K562 (cell line): ENCODE measurements at regions not wholly inside any gene's neighbourhood (a gene's known extent, or its start where the extent isn't known, plus 50 kb on each side); places are given as distances from the start of the nearest gene placed in this dataset.

Source experiments
- ATAC-seq: fragments of 200-7000 bp; cut with Tn5 transposase; 3 replicates; pipeline ENCODE4 v1.9.1; 2020; ENCODE audit warnings: moderate library complexity
- BruUV-seq: library from RNA; stranded (reverse); fragments of 400-500 nt; replicated peaks from 2 replicates; lab custom pipeline; 2021; lab: Mats Ljungman, UMichigan
- CTCF ChIA-PET: fragments of 300-600 bp; formaldehyde crosslinking; extraction: SDS; loops from one replicate; lab custom pipeline; 2021; ENCODE audit warnings: low intra/inter-chr PET ratio; lab: Yijun Ruan, JAX
- POLR2A ChIA-PET: fragments of 300-600, 350-650 bp; sonication (Branson Sonifier 250); formaldehyde crosslinking; extraction: SDS; loops from one replicate; lab custom pipeline; 2021; ENCODE audit warnings: antibody characterized with exemption, inconsistent platforms; lab: Yijun Ruan, JAX
- DNase-seq, 4 experiments: peaks; one replicate each; pipeline versions ENCODE4 v3.0.0 to v3.0.0-alpha.2; 2011 to 2018; ENCODE audit warnings: low spot score in 3 of 4, mixed read lengths in 3 of 4; ENCODE audit errors: extremely low read depth in 1 of 4
- FAIRE-seq: peaks from 2 replicates; lab custom pipeline; 2011; peaks lifted over from hg19 to GRCh38; lab: Jason Lieb, UNC
- H2AFZ ChIP-seq: 2 replicates; pipeline ENCODE4 v1.6.0; 2011; ENCODE audit warnings: low read depth, low read length, control low read depth, inconsistent platforms
- H3K27ac ChIP-seq: fragments of 200-600 bp; 3 replicates; pipeline ENCODE4 v1.8.0; 2011; ENCODE audit warnings: low read depth, mild to moderate bottlenecking, control low read depth, inconsistent platforms, low read length, moderate library complexity, mixed read lengths; ENCODE audit errors: extremely low read depth
- H3K27me3 ChIP-seq, 2 experiments: fragments of 300-600 bp in 1 of 2; 2 replicates in 1 of 2; 3 replicates in 1 of 2; pipeline versions ENCODE4 v1.6.0 to v1.8.0; 2011; ENCODE audit warnings: inconsistent platforms in 2 of 2, low read length in 2 of 2, mild to moderate bottlenecking in 1 of 2, mixed read lengths in 1 of 2, moderate library complexity in 1 of 2; ENCODE audit not compliant: control insufficient read depth in 2 of 2, insufficient read depth in 2 of 2
- H3K36me3 ChIP-seq: fragments of 300-600 bp; 3 replicates; pipeline ENCODE4 v1.8.0; 2011; ENCODE audit warnings: mild to moderate bottlenecking, low read length, inconsistent platforms; ENCODE audit not compliant: control insufficient read depth, insufficient read depth
- H3K4me1 ChIP-seq, 2 experiments: fragments of 200-600 bp in 1 of 2; replicated peaks in 1 of 2; 2 replicates in 1 of 2; 3 replicates in 1 of 2; pipeline versions ENCODE4 v1.5.1 to v1.8.0; 2011; ENCODE audit warnings: inconsistent platforms in 2 of 2, low read length in 2 of 2, mild to moderate bottlenecking in 1 of 2, mixed read lengths in 1 of 2, moderate library complexity in 1 of 2; ENCODE audit not compliant: control insufficient read depth in 2 of 2, insufficient read depth in 2 of 2
- H3K4me2 ChIP-seq: 2 replicates; pipeline ENCODE4 v1.6.1; 2011; ENCODE audit warnings: low read length, control low read depth, inconsistent platforms, mixed read lengths; ENCODE audit not compliant: insufficient read depth
- H3K4me3 ChIP-seq: fragments of 200-600 bp; sonication (generic), shearing (Covaris generic); 2 replicates; pipeline ENCODE4 v1.5.1; 2016; ENCODE audit warnings: control low read depth, inconsistent platforms
- H3K79me2 ChIP-seq: fragments of 200-600 bp; 3 replicates; pipeline ENCODE4 v1.8.0; 2011; ENCODE audit warnings: low read length, inconsistent platforms; ENCODE audit not compliant: control insufficient read depth, insufficient read depth
- H3K9ac ChIP-seq, 2 experiments: 2 replicates each; pipeline versions ENCODE4 v1.6.0 to v1.6.1; 2011; ENCODE audit warnings: low read depth in 2 of 2, low read length in 2 of 2, control low read depth in 1 of 2, inconsistent platforms in 1 of 2, mild to moderate bottlenecking in 1 of 2, mixed read lengths in 1 of 2; ENCODE audit not compliant: insufficient read depth in 1 of 2
- H3K9me1 ChIP-seq: one replicate; pipeline ENCODE4 v1.6.0; 2011; ENCODE audit warnings: inconsistent platforms, mild to moderate bottlenecking, low read length, moderate library complexity; ENCODE audit not compliant: control insufficient read depth, insufficient read depth
- H3K9me3 ChIP-seq: replicated peaks from 2 replicates; pipeline ENCODE4 v1.5.1; 2011; ENCODE audit warnings: low read depth, low read length, inconsistent platforms; ENCODE audit not compliant: control insufficient read depth, insufficient read depth
- H4K20me1 ChIP-seq: replicated peaks from 2 replicates; pipeline ENCODE4 v1.6.1; 2011; ENCODE audit warnings: low read length, inconsistent platforms, mixed read lengths; ENCODE audit not compliant: control insufficient read depth, insufficient read depth
- BRF1 ChIP-seq: IDR thresholded peaks from 3 replicates; pipeline ENCODE4 v1.6.1; 2011; ENCODE audit warnings: borderline replicate concordance, mild to moderate bottlenecking; ENCODE audit not compliant: insufficient read length; ENCODE audit errors: extremely low read depth
- DIDO1 ChIP-seq: fragments of 450-650 bp; IDR thresholded peaks from 2 replicates; pipeline ENCODE4 v1.6.1; 2016; ENCODE audit warnings: low read depth, missing biosample characterization, missing genetic modification characterization
- HDAC2 ChIP-seq: fragments of 450-650 bp; IDR thresholded peaks from 2 replicates; pipeline ENCODE4 v1.6.1; 2016; ENCODE audit warnings: mild to moderate bottlenecking
- HNRNPL ChIP-seq: fragments of 200-400 bp; formaldehyde crosslinking; IDR thresholded peaks from 2 replicates; pipeline ENCODE4 v1.6.1; 2017; ENCODE audit warnings: low read depth, mild to moderate bottlenecking, low read length
- KLF16 ChIP-seq: IDR thresholded peaks from 2 replicates; pipeline ENCODE4 v1.6.1; 2016; ENCODE audit warnings: antibody characterized with exemption
- MAFF ChIP-seq: IDR thresholded peaks from 2 replicates; pipeline ENCODE4 v1.6.1; 2012; ENCODE audit warnings: low read length, improper control_type of control experiment
- NFYB ChIP-seq: IDR thresholded peaks from 2 replicates; pipeline ENCODE4 v1.6.1; 2011; ENCODE audit warnings: mild to moderate bottlenecking, moderate library complexity; ENCODE audit not compliant: insufficient read length; ENCODE audit errors: extremely low read depth
- TBL1XR1 ChIP-seq, 2 experiments: IDR thresholded peaks; 2 replicates each; pipeline ENCODE4 v1.6.1; 2012; ENCODE audit warnings: improper control_type of control experiment in 2 of 2, low read length in 2 of 2, mild to moderate bottlenecking in 1 of 2
- ZNF778 ChIP-seq: fragments of 450-650 bp; formaldehyde crosslinking; IDR thresholded peaks from 2 replicates; pipeline ENCODE4 v1.4.0; 2020; ENCODE audit warnings: mild to moderate bottlenecking, moderate library complexity
- WGBS: fragments of 100-300 bp; shearing (Covaris generic); methylation state at CpG from one replicate; pipeline ENCODE4 v1.1.6; 2016; ENCODE audit warnings: low coverage, mixed read lengths; ENCODE audit not compliant: insufficient coverage; ENCODE audit errors: missing lambda C conversion rate; 5-methylcytosine and 5-hydroxymethylcytosine counted together
- in situ Hi-C: fragments of 300-500 bp; cut with MboI; formaldehyde crosslinking; loops from 4 replicates; pipeline ENCODE4 v1.15.0; 2018; ENCODE audit warnings: inconsistent platforms, mixed read lengths
- intact Hi-C: fragments of 100-400 bp; cut with micrococcal nuclease; formaldehyde crosslinking; loops from 2 replicates; pipeline ENCODE4 v1.14.2; 2022
- TF ChIP-seq, protein P1 (sequence below): sonication (generic); formaldehyde crosslinking; IDR thresholded peaks from 2 replicates; pipeline ENCODE4 v1.8.0; 2022; ENCODE audit warnings: missing genetic modification reagents, mild to moderate bottlenecking, borderline replicate concordance
- TF ChIP-seq, protein P2 (sequence below): conservative IDR thresholded peaks from 2 replicates; pipeline ENCODE4 v1.6.1; 2011; ENCODE audit warnings: low read depth, mild to moderate bottlenecking, low read length; ENCODE audit not compliant: control insufficient read depth
- TF ChIP-seq, protein P3 (sequence below): fragments of 450-650 bp; formaldehyde crosslinking; conservative IDR thresholded peaks from 2 replicates; pipeline ENCODE4 v1.4.0; 2022; ENCODE audit warnings: mild to moderate bottlenecking, missing genetic modification characterization
- TF ChIP-seq, protein P4 (sequence below), 2 experiments: IDR thresholded peaks in 1 of 2; conservative IDR thresholded peaks in 1 of 2; 2 replicates each; pipeline ENCODE4 v1.6.1; 2016; ENCODE audit warnings: low read depth in 2 of 2, mild to moderate bottlenecking in 1 of 2, missing compliant biosample characterization in 1 of 2, missing genetic modification characterization in 1 of 2, moderate library complexity in 1 of 2

DNA sequence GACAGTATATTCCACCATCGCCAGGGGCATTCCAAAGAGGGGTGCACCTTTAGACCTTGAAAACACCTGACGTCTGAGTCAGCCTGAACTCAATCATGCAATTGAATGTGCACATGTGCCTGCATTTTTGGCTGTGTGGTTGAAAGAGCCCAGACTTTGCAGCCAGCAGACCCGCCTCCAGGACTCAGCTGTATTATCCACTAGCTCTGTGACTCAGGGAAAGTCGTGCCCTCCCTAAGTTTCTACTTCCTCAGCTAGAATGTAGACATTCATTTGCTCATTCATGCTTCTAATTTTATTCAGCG is 94.2 kb downstream of the LRRC30 start:
- WGBS = 2% methylated on average over 4 of the region's 5 CpGs
- H4K20me1 ChIP-seq = no peaks in the 10 kb centered on the region; the same call in 1 of the 2 replicates
- no peak overlapping the region for H2AFZ ChIP-seq
- CTCF ChIA-PET = no interaction called here
- no peaks in the 10 kb centered on the region for H3K9me1 ChIP-seq
- in situ Hi-C loops = no loop called here
- TF ChIP-seq, protein P1, sequence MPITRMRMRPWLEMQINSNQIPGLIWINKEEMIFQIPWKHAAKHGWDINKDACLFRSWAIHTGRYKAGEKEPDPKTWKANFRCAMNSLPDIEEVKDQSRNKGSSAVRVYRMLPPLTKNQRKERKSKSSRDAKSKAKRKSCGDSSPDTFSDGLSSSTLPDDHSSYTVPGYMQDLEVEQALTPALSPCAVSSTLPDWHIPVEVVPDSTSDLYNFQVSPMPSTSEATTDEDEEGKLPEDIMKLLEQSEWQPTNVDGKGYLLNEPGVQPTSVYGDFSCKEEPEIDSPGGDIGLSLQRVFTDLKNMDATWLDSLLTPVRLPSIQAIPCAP (CRISPR knock-in tag) = no peak
- TF ChIP-seq HNRNPL = no peak
- TF ChIP-seq BRF1 = no peak
- TF ChIP-seq, protein P2, sequence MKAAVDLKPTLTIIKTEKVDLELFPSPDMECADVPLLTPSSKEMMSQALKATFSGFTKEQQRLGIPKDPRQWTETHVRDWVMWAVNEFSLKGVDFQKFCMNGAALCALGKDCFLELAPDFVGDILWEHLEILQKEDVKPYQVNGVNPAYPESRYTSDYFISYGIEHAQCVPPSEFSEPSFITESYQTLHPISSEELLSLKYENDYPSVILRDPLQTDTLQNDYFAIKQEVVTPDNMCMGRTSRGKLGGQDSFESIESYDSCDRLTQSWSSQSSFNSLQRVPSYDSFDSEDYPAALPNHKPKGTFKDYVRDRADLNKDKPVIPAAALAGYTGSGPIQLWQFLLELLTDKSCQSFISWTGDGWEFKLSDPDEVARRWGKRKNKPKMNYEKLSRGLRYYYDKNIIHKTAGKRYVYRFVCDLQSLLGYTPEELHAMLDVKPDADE = no peak
- TF ChIP-seq, protein P3, sequence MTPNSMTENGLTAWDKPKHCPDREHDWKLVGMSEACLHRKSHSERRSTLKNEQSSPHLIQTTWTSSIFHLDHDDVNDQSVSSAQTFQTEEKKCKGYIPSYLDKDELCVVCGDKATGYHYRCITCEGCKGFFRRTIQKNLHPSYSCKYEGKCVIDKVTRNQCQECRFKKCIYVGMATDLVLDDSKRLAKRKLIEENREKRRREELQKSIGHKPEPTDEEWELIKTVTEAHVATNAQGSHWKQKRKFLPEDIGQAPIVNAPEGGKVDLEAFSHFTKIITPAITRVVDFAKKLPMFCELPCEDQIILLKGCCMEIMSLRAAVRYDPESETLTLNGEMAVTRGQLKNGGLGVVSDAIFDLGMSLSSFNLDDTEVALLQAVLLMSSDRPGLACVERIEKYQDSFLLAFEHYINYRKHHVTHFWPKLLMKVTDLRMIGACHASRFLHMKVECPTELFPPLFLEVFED (CRISPR knock-in tag) = no peak
- TF ChIP-seq ZNF778 (CRISPR knock-in tag) = no peak
- no peak for TF ChIP-seq KLF16
- no peak for TF ChIP-seq DIDO1 (tag)
- no peak for TF ChIP-seq HDAC2
- TF ChIP-seq, protein P4, sequence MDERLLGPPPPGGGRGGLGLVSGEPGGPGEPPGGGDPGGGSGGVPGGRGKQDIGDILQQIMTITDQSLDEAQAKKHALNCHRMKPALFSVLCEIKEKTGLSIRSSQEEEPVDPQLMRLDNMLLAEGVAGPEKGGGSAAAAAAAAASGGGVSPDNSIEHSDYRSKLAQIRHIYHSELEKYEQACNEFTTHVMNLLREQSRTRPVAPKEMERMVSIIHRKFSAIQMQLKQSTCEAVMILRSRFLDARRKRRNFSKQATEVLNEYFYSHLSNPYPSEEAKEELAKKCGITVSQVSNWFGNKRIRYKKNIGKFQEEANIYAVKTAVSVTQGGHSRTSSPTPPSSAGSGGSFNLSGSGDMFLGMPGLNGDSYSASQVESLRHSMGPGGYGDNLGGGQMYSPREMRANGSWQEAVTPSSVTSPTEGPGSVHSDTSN (CRISPR knock-in tag; IDR thresholded peaks at IDR 0.05; ENCODE audit: low read depth) = no peak
- TF ChIP-seq, protein P4 (tag; conservative IDR thresholded peaks at IDR 0.05; ENCODE audit: low read depth) = no peak
- no peak for TF ChIP-seq TBL1XR1 (IDR thresholded peaks at IDR 0.05; ENCODE audit: low read length in 2 of 2)
- no peak for TF ChIP-seq MAFF
- TF ChIP-seq NFYB = no peak
- H3K9me3 ChIP-seq = no peaks in the 10 kb centered on the region
- DNase-seq = no peak
- BruUV-seq = no TSS peak
- POLR2A ChIA-PET = no interaction called here
- H3K27me3 ChIP-seq = peaks cover 0 to 2% of the 10 kb centered on the region in 2 experiments; a peak in 2 of 5 replicates
- no peak overlapping the region for H3K4me2 ChIP-seq
- no peak for ATAC-seq
- no peak for FAIRE-seq
- no peak overlapping the region for H3K27ac ChIP-seq
- no peaks in the 10 kb centered on the region for H3K36me3 ChIP-seq
- H3K9ac ChIP-seq = no peak overlapping the region
- no peaks in the 10 kb centered on the region for H3K79me2 ChIP-seq
- no peaks in the 10 kb centered on the region for H3K4me1 ChIP-seq
- intact Hi-C loops = no loop called here
- H3K4me3 ChIP-seq = no peak overlapping the region
